ENCODE measurements at regions not wholly inside any gene's neighbourhood (a gene's known extent, or its start where the extent isn't known, plus 50 kb on each side); places are given as distances from the start of the nearest gene placed in this dataset.

DNA sequence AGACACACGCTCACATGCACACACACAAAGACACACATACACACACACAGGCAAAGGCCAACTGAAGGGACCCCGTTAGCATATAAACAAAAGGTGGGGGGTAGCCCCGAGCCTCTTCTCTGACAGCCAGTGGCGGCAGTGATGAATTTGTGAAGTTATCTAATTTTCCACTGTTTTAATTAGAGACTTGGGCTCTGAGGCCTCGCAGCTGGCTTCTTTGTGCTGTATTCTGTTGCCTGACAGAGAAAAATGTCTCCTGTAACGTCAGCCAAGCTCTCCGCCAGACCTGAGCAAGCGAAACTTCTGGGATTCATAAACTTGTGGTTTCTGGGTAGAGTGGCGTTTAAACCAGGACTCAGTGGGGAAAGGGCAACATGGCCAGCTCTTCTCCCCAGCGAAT lies 113.9 kb upstream of the FOXF1 start:
- no peak for DNase-seq

DNA sequence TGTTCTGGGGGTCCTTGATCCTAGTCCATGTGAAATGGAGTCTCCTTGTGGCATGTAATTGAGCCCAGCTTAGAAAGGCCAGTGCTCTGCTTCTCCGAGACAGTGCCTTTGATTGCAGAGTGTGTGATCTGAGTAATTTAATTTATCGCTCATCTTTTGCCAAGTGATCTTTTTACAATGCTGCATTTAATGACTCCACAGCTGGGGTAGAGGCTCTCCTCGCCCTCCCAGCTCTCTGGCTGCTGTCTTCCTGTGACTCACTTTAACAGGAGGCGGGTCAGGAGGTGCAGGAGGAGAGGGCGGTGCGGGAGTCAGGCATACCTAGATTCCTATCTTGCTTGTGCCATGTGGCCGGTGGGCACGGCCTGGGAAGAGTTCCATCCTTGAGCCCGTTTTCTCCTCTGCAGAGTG lies 113.4 kb upstream of the FOXF1 start:
- peak; percentile 39 for DNase-seq

DNA sequence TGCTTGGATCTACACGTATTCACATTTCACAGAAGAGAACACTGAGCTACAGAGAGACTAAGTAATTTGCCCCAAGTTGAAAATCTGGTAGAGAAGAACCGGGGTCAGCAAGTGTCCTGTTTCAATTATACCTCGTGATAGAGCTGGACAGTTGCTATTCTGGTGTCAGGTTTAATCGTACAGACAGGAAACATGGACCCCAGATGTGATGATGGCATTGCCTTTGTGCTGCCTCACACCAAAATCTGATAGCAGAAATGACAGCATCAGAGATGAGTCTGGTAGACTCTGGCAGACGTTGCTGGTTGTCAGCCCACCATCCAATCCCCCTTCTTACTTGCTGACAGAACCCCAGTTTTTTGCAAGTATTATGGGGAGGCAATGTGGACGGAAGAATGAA lies 112.1 kb upstream of the FOXF1 start:
- no peak for DNase-seq

- no peak for DNase-seq
These were observed 111.7 kb upstream of the FOXF1 start for GRCh38 chr16:86398622-86399021.

GRCh38 chr16:86401126-86401525 lies 109.2 kb upstream of the FOXF1 start:
- DNase-seq = no peak

DNA sequence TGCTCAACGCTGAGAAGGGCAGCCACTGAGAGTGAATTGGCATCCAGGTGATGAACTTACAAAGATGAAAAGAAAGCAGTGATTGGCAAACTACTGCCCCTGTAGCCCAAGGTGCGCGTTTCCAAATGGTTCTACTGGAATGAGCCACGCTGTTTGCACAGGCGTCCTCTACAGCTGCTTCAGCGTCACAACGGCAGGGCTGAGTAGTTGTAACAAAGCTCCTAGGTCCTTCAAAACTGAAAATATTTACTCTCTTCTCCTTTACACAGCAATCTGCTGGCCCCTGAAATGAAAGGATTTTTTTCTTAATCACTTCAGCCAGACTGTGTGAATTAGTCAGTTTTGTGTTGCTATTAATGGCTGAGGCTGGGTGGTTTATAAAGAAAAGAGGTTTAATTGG lies 107.2 kb upstream of the FOXF1 start:
- DNase-seq = no peak

GRCh38 chr16:86403541-86404163 lies 106.7 kb upstream of the FOXF1 start:
- DNase-seq = no peak

GRCh38 chr16:86404678-86405077 lies 105.6 kb upstream of the FOXF1 start:
- no peak for DNase-seq

DNA sequence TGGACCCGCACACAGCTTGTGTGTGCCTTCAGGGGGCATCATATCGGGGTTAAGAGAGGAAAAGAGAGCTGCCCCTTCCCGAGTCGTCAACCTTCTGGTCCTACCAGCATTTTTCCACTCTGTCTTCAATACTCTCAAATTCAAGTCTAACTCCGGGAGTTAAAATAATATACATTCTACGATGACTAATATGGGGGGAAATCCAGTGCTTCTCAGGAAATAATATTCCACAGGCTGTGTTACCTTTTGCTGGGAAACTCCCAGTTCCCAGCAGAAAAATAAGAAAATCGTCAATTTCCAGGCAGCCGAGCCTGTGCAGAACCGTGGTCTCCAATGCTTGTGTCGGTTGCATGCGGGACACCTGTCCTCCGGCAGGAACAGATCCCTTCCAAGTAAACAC lies 105.0 kb upstream of the FOXF1 start:
- no peak for DNase-seq

GRCh38 chr16:86406056-86406455 lies 104.3 kb upstream of the FOXF1 start:
- no peak for DNase-seq

DNA sequence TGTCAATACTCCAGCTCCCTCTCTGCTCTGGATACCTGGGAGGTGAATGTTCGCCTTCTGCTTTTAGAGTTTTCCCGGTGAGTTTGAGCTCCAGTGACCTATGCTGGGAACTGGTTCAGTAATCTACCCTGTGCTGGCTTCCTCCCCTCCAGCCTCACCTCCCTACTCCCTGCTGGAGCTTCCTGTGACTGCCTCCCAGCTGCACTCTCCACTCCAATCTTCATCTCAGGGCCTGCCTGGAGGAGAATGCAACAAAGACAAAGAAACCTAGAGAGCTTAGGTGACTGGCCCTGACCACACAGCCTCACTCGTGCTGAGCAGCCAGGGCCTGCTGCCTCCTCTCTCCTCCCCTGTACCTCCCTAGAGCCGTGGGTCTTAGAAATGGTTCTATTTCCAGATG lies 101.6 kb upstream of the FOXF1 start:
- DNase-seq = no peak

GRCh38 chr16:86410081-86410480 lies 100.2 kb upstream of the FOXF1 start:
- DNase-seq = no peak

DNA sequence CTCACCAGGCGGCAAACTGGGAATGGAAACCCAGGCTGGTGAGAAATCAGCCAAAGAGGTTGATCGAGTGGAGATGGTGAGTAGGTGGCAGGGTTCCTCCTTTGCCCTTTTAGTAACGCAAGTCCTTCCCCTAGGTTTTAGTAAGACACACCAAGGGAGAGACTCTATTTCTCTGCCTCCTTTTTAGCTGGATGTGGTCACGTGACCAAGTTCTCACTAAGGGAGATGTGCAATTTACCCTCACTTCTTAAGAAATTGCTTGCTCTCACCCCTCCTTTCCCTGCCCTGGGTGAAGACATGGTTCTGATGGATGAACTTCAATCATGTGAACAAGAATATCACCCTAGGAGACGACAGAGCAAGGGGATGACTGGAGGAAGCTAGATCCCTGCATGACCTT lies 99.8 kb upstream of the FOXF1 start:
- no peak for DNase-seq

DNA sequence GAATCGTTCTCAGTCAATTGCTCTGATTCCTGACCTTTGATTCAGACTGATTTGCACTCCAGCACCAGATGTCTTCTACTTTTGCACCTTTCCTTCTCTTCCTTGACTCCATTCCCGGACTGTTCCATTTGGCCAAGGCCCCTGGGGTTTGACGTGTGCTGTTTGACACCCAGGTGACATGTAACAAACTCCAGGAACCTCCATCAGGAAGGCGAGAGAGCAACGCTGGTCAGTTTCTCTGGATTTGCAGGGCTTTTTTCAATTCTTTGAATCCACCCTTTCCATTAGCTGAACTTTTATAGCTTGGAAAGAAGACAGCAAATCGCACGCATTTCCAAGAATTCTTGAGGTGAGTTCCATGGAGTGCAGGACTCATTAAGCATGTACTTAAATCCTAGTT lies 98.4 kb upstream of the FOXF1 start:
- no peak for DNase-seq

DNA sequence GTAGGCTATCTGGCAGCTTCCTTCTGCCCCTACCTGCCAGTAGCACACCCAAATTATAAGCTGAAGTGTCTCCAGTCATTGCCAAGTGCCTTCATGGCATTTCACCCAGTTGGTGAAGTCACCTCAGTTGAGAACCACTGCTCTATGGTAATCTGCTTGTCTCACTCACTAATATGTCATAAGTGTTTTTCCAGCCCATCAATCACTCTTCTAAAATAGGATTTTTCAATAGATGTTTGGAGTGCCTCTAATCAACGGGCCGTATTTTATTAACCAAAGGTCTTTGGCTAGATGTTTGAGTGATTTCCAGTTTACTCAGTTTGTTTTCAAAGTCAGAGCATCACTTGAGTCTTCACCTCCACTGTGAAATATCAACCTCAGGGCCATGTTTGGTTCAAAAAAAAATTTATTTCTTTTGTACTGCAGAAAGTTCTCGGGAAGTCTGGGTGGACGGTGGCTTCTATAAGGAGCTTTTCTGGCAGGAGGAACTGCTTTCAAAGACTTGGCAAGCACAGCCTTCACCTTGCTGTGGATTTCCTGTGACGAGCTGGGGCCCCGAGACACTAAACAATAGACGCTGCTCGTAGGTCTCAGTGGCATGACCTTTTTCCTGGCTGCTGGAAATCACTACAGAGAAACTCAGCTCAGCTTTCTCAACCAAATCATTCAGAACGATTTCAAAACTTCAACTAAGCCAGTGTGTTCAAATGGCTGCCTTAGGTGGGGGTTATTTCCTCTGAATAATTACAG lies 95.2 kb upstream of the FOXF1 start:
- DNase-seq = no peak

- DNase-seq = no peak
These were observed 91.3 kb upstream of the FOXF1 start for GRCh38 chr16:86418981-86419380.

- DNase-seq = no peak
These were observed 90.8 kb upstream of the FOXF1 start for GRCh38 chr16:86419518-86419917.

GRCh38 chr16:86421995-86422394 lies 88.3 kb upstream of the FOXF1 start:
- DNase-seq = no peak

GRCh38 chr16:86424398-86424797 lies 85.9 kb upstream of the FOXF1 start:
- no peak for DNase-seq

DNA sequence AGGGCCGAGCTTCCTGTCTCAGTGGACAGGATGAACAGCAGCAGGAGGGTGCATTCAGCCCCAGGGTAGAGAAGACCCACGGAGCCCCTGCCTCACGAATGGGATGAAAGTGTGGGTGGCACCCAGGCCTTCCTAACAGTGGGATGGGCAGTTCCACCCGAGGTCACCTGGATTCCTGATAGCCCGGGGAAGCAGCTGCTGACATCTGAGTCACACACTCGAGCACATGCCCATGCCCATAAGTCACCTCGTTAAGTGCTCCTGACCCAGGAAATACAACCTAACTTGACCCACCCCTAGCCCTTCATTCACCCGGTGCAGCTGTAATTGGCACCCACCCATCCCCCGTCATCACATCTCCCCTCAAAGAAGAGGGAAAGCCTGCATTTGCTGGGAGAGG lies 85.3 kb upstream of the FOXF1 start:
- no peak for DNase-seq

DNA sequence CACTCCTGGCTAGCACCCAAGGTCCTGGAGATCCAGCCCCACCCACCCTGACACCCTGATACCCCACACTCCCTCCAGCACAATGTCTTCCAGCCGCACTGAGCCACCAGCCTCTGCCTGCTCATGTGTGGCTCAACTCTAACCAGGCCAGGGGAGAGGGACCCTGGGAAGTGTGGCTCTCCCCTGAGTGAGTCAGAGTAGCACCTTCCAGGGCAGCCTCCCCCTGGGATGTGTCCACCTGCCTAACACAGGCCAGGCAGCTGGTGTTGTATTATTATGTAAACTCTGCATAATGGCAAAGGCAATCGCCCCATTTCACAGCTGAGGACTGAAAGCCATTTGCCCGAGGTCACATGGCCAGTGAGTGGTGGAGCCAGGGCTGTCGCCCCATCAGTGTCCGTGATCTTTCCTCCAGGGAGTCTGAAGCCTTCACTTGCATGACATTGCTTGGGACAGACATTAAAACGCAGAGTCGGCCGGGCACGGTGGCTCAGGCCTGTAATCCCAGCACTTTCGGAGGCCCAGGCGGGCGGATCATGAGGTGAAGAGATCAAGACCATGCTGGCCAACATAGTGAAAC lies 84.2 kb upstream of the FOXF1 start:
- DNase-seq = no peak

GRCh38 chr16:86427433-86427851 lies 82.9 kb upstream of the FOXF1 start:
- DNase-seq = no peak

DNA sequence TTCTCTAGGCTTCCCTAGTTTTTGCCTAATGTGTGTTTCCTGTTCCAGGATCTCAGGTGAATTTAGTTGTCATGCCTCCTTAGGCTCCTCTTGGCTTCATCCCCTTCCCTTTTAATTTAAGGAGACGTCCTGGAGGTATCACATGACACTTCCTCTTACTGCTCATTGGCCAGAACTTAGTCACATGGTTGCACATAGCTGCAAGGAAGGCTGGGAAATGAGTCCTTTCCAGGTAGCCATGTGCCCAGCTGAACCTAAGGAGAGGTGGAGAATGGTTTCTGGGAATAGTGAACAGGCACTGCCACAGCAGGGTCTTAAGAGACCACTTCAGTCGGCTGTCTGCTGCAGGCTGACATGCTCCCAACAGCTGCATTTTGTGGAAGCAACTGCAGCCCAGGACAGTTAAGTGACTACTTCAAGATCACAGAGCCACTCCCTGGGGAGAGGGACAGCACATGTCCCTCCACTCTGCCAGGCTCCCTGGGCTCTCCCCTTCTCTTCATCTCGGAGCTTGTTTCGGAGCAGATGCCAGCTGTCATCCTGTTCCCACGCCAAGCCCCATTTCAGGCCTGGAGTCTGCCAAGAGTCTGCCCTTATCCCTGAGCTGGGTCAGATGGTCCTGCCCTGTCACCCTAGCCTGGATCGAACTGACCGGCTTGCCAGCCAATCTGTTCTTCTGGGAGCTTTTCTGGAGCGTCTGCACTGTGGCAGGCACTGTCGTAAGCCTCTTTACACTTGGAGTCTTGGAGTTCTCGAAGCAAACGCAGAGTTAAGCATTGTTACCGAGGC lies 81.4 kb upstream of the FOXF1 start:
- DNase-seq = no peak

DNA sequence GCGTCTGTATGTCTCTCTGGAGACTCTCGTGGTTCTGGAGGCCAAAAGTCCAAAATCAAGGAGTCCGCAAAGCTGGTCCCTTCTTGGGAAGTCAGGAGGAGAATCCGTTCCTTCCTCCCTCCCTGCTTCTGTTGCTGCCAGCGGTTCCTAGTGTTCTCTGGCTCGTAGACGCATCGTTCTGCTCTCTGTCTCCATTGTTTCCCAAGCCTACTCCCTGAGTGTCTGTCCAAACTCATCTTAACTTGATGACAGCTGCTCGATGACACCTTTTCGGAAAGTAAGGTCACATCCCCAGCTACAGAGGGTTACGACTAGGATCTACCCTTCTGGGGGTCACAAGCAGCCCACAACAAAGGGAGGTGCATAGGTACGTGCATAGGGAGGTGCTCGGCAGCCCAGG lies 80.7 kb upstream of the FOXF1 start:
- DNase-seq = no peak

Data from T1000 (cell line).